ENCODE measurements at regions not wholly inside any gene's neighbourhood (a gene's known extent, or its start where the extent isn't known, plus 50 kb on each side); places are given as distances from the start of the nearest gene placed in this dataset.

DNA sequence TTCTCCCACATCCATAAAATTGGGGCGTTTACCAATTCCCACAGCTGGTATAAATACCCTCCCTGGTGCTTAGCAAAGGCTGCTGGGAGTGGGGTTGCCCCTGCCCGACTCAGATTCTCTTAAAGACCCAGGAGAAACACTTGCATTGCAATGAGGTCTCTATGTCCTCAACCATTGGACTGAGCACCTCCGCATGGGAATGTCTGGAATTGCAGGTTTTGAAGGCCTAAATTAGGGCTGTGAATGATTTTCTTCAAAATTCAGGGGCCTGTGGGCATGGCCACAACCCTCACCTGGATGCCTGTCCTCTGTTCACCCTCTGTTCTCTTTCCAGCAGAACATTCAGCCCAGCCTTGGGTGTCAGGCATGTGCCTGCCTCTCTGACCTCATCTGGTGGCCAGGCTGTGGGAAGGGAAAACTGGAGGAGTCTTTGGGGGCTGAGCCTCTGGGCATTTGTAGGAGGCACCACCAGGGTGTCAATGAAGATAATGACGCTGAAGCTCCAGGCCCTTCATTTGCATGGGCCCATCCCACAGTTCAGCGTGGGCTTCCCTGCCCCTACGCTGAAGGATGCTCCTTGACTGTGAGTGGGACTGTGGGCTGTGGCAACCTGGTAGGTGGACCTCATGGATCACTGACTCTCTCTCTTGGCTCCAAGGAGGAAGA lies 52.7 kb upstream of the MYEOV start:
- TF ChIP-seq EZH2 (IDR thresholded peaks at IDR 0.05), result no peak
- TF ChIP-seq FOXP2 (optimal IDR thresholded peaks at IDR 0.05; ENCODE audit: control extremely low read depth, extremely low read length, insufficient read depth), result no peak

All from SK-N-MC (cell line).